Thyroid gland (tissue), 4 donors: ENCODE measurements at regions not wholly inside any gene's neighbourhood (a gene's known extent, or its start where the extent isn't known, plus 50 kb on each side); places are given as distances from the start of the nearest gene placed in this dataset.

Experiments
- DNase-seq, 2 donors: peaks; one replicate each; pipeline ENCODE4 v3.0.0-alpha.2; 2019
- H3K27ac ChIP-seq, 3 donors: fragments of 200-600 bp; sonication (generic); 1 replicate in 2 of 3; 2 replicates in 1 of 3; pipeline ENCODE4 v1.5.1; 2016 to 2019; ENCODE audit warnings: mild to moderate bottlenecking in 1 of 3, moderate library complexity in 1 of 3
- H3K27me3 ChIP-seq: fragments of 200-600 bp; sonication (generic); one replicate; pipeline ENCODE4 v1.5.1; 2019
- H3K36me3 ChIP-seq, 2 donors: fragments of 200-600 bp; sonication (generic); one replicate each; pipeline ENCODE4 v1.5.1; 2016 to 2019
- H3K4me1 ChIP-seq, 2 donors: fragments of 200-600 bp; sonication (generic); one replicate each; pipeline ENCODE4 v1.5.1; 2017 to 2019
- H3K4me3 ChIP-seq, 3 donors: fragments of 200-600 bp; sonication (generic); replicated peaks in 1 of 3; 1 replicate in 2 of 3; 2 replicates in 1 of 3; pipeline ENCODE4 v1.5.1; 2016; ENCODE audit warnings: mild to moderate bottlenecking in 1 of 3
- H3K9me3 ChIP-seq: fragments of 200-600 bp; sonication (generic); one replicate; pipeline ENCODE4 v1.5.1; 2017
- CTCF ChIP-seq, 6 experiments: fragments of 200-600 bp in 3 of 6; fragments of 450-650 bp in 3 of 6; sonication (generic) in 3 of 6; IDR thresholded peaks; one replicate each; pipeline ENCODE4 v1.5.1; 2016 to 2019; ENCODE audit warnings: antibody characterized with exemption in 6 of 6, mild to moderate bottlenecking in 2 of 6, inconsistent platforms in 1 of 6, moderate library complexity in 1 of 6
- POLR2A ChIP-seq, 2 donors: fragments of 450-650 bp; IDR thresholded peaks; one replicate each; pipeline ENCODE4 v1.6.1; 2017; ENCODE audit warnings: antibody characterized with exemption in 2 of 2, mild to moderate bottlenecking in 2 of 2, moderate library complexity in 1 of 2
- WGBS, 2 donors: methylation state at CpG; one replicate each; pipeline ENCODE4 v1.1.5; 2017; 5-methylcytosine and 5-hydroxymethylcytosine counted together
- intact Hi-C: fragments of 100-400 bp; cut with DNase I; formaldehyde crosslinking; loops from one replicate; pipeline ENCODE4 v1.15.1; 2023

GRCh38 chr12:23426328-23426727 is 523.1 kb downstream of the SOX5 start:
- no peak for DNase-seq
- no peaks in the 10 kb centered on the region for H3K36me3 ChIP-seq
- H3K27me3 ChIP-seq = no peaks in the 10 kb centered on the region
- WGBS, 2 donors = 71 to 73% methylated on average over 6 of the region's 6 CpGs
- no peaks in the 10 kb centered on the region for H3K9me3 ChIP-seq
- no peaks in the 10 kb centered on the region for H3K4me1 ChIP-seq
- no peak overlapping the region for H3K4me3 ChIP-seq
- TF ChIP-seq POLR2A (IDR thresholded peaks at IDR 0.05) (no peak), CTCF (IDR thresholded peaks at IDR 0.05) (no peak)
- intact Hi-C loops = no loop called here
- H3K27ac ChIP-seq = no peak overlapping the region

GRCh38 chr12:23428758-23429157 is 520.7 kb downstream of the SOX5 start:
- H3K27ac ChIP-seq = no peak overlapping the region
- H3K36me3 ChIP-seq = no peaks in the 10 kb centered on the region
- no peak overlapping the region for H3K4me3 ChIP-seq
- 66 to 74% methylated on average over 6 of the region's 6 CpGs for WGBS, 2 donors
- no peak for DNase-seq
- H3K4me1 ChIP-seq = no peaks in the 10 kb centered on the region
- H3K27me3 ChIP-seq = no peaks in the 10 kb centered on the region
- H3K9me3 ChIP-seq = no peaks in the 10 kb centered on the region
- intact Hi-C loops = no loop called here
- TF ChIP-seq POLR2A (IDR thresholded peaks at IDR 0.05) (no peak), CTCF (IDR thresholded peaks at IDR 0.05) (no peak)

DNA sequence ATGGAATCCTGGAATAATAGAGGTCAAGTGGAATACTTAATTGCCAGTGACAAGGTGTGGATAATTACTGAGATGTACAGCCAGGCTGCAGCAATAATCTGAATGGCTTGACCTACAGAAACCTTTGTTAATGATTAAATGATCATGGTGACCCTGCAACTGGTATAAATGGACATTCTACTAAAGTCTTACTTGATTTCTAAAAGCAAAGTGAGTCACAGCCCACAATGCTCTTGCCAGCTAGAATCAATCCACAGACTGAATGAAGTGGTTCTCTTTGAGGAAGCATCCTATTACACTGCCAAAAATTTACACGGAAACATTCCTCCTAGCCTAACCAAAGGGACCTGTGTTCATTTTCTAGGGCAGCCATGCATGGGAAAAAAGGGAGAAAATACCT is 518.5 kb downstream of the SOX5 start:
- H3K27ac ChIP-seq = no peak overlapping the region
- DNase-seq = no peak
- no peaks in the 10 kb centered on the region for H3K27me3 ChIP-seq
- TF ChIP-seq POLR2A (IDR thresholded peaks at IDR 0.05) (no peak), CTCF (IDR thresholded peaks at IDR 0.05) (no peak)
- WGBS, 2 donors = 79 to 95% methylated on average over 1 of the region's 1 CpG
- H3K36me3 ChIP-seq = no peaks in the 10 kb centered on the region
- no peaks in the 10 kb centered on the region for H3K9me3 ChIP-seq
- H3K4me3 ChIP-seq = no peak overlapping the region
- intact Hi-C loops = no loop called here
- H3K4me1 ChIP-seq = no peaks in the 10 kb centered on the region

DNA sequence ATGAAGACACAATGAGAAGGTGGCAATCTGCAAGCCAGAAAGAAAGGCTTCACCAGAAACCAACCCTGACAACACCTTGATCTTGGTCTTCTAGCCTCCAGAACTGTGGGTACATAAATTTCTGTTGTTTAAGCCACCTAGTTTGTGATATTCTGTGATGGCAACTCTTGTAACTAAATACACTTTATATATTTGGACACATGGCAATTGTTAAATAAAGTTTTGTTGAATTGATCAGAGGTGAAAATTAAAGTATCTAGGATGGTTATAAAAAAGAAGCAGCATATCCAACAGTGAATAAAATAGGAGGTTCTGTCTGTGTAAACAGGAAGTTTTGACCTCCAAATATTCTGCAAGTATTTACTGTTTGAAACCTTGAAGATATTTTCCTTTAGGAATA is 516.3 kb downstream of the SOX5 start:
- no peak for DNase-seq
- Histone ChIP-seq H3K4me1 (no peaks in the 10 kb centered on the region), H3K9me3 (no peaks in the 10 kb centered on the region), H3K36me3 (no peaks in the 10 kb centered on the region), H3K4me3 (no peak overlapping the region), H3K27me3 (no peaks in the 10 kb centered on the region), H3K27ac (no peak overlapping the region)
- no peak for TF ChIP-seq POLR2A (IDR thresholded peaks at IDR 0.05)
- no peak for TF ChIP-seq CTCF (IDR thresholded peaks at IDR 0.05)
- intact Hi-C loops = no loop called here

DNA sequence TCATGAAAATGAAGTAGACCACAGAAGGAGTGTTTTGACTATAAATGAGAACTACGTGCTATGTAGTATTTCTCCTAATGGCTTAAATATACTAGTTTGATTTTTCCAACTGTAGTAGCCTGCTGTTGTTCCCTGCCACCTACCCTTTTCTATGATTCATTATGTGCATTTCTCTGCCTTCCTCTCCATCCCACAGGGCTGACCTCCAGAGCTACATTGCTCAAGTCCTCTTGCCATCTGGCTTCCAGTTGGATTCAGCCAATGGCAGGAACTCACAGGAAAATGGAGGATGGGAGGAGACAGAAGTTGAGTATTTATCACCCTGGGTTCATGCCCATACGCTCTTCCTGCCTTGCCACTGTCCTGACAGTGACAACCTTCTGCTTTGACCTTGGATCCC is 515.3 kb downstream of the SOX5 start:
- H3K36me3 ChIP-seq = no peaks in the 10 kb centered on the region
- no peaks in the 10 kb centered on the region for H3K4me1 ChIP-seq
- no peak for DNase-seq
- H3K9me3 ChIP-seq = no peaks in the 10 kb centered on the region
- intact Hi-C loops = no loop called here
- no peak for TF ChIP-seq CTCF (IDR thresholded peaks at IDR 0.05)
- TF ChIP-seq POLR2A (IDR thresholded peaks at IDR 0.05) = no peak
- 85 to 88% methylated on average over 2 of the region's 2 CpGs for WGBS, 2 donors
- no peak overlapping the region for H3K27ac ChIP-seq
- H3K27me3 ChIP-seq = no peaks in the 10 kb centered on the region
- H3K4me3 ChIP-seq = no peak overlapping the region
